ENCODE measurements at regions not wholly inside any gene's neighbourhood (a gene's known extent, or its start where the extent isn't known, plus 50 kb on each side); places are given as distances from the start of the nearest gene placed in this dataset.

GRCh38 chrX:131356725-131357124 is 67.6 kb upstream of the IGSF1 start:
- CTCF ChIA-PET = no interaction called here
- no peak for DNase-seq (ENCODE audit: low spot score)

DNA sequence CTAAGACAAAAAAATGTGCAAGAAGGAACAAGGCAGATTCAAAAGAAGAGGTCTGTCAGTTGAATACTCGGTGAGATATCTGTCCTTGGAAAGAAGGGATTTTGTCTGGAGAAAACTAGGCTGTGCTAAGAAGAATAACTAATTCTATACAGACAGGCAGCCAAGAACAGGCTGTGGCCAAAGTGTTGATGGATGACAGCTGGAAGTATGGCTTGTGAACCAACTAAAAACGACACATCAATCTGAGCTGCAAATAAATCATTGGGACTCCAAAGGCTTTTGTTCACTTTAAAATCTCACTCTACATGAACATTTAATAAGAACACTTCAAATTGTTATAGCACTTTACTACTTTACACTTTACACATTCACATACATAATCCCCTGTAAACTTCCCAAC is 70.5 kb upstream of the IGSF1 start:
- Mint-ChIP-seq H3K4me3 (no peak overlapping the region), H3K9me3 (no peaks in the 10 kb centered on the region), H3K27ac (no peak overlapping the region), H3K4me1 (peaks cover 9% of the 10 kb centered on the region), H3K27me3 (ENCODE audit: low read depth) (no peaks in the 10 kb centered on the region), H3K36me3 (no peaks in the 10 kb centered on the region)
- TF ChIP-seq, protein P1, sequence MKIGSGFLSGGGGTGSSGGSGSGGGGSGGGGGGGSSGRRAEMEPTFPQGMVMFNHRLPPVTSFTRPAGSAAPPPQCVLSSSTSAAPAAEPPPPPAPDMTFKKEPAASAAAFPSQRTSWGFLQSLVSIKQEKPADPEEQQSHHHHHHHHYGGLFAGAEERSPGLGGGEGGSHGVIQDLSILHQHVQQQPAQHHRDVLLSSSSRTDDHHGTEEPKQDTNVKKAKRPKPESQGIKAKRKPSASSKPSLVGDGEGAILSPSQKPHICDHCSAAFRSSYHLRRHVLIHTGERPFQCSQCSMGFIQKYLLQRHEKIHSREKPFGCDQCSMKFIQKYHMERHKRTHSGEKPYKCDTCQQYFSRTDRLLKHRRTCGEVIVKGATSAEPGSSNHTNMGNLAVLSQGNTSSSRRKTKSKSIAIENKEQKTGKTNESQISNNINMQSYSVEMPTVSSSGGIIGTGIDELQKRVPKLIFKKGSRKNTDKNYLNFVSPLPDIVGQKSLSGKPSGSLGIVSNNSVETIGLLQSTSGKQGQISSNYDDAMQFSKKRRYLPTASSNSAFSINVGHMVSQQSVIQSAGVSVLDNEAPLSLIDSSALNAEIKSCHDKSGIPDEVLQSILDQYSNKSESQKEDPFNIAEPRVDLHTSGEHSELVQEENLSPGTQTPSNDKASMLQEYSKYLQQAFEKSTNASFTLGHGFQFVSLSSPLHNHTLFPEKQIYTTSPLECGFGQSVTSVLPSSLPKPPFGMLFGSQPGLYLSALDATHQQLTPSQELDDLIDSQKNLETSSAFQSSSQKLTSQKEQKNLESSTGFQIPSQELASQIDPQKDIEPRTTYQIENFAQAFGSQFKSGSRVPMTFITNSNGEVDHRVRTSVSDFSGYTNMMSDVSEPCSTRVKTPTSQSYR (CRISPR knock-in tag; IDR thresholded peaks at IDR 0.05) = no peak
- TF ChIP-seq NR2C2 (CRISPR knock-in tag; IDR thresholded peaks at IDR 0.05) (no peak), RELA (CRISPR knock-in tag; IDR thresholded peaks at IDR 0.05; ENCODE audit: borderline replicate concordance) (no peak), ARID4B (CRISPR knock-in tag; IDR thresholded peaks at IDR 0.05; ENCODE audit: borderline replicate concordance) (no peak), NFE2L1 (CRISPR knock-in tag; IDR thresholded peaks at IDR 0.05) (no peak), TEAD1 (CRISPR knock-in tag; IDR thresholded peaks at IDR 0.05) (no peak), IRF2 (CRISPR knock-in tag; IDR thresholded peaks at IDR 0.05; ENCODE audit: borderline replicate concordance, low read depth) (no peak), NFATC4 (CRISPR knock-in tag; IDR thresholded peaks at IDR 0.05) (no peak), RORB (CRISPR knock-in tag; IDR thresholded peaks at IDR 0.05) (no peak)
- ChIA-PET POLR2A (no interaction called here), CTCF (no interaction called here)
- DNase-seq (ENCODE audit: low spot score) = no peak
- ATAC-seq = no peak

More at GRCh38 chrX:131356725-131357124, 67.6 kb upstream of the IGSF1 start:
- no peak for ATAC-seq
- POLR2A ChIA-PET = no interaction called here
- Mint-ChIP-seq H3K36me3 (no peaks in the 10 kb centered on the region), H3K4me1 (0 out of 2 replicates have a peak, but pooled peaks cover 4% of the 10 kb centered on the region), H3K4me3 (no peak overlapping the region), H3K27ac (no peak overlapping the region), H3K9me3 (no peaks in the 10 kb centered on the region), H3K27me3 (ENCODE audit: low read depth) (no peaks in the 10 kb centered on the region)
- no peak for TF ChIP-seq MLX (CRISPR knock-in tag; IDR thresholded peaks at IDR 0.05)
- no peak for TF ChIP-seq JUN (CRISPR knock-in tag; IDR thresholded peaks at IDR 0.05)
- no peak for TF ChIP-seq HMGXB4 (CRISPR knock-in tag; IDR thresholded peaks at IDR 0.05)
- TF ChIP-seq, protein P2, sequence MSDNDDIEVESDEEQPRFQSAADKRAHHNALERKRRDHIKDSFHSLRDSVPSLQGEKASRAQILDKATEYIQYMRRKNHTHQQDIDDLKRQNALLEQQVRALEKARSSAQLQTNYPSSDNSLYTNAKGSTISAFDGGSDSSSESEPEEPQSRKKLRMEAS (CRISPR knock-in tag; IDR thresholded peaks at IDR 0.05) = no peak
- TF ChIP-seq JAZF1 (CRISPR knock-in tag; IDR thresholded peaks at IDR 0.05) = no peak
- no peak for TF ChIP-seq FOXJ3 (CRISPR knock-in tag; IDR thresholded peaks at IDR 0.05; ENCODE audit: borderline replicate concordance)

All from WTC11 (cell line).